OCI-LY1 (cell line): ENCODE measurements at regions not wholly inside any gene's neighbourhood (a gene's known extent, or its start where the extent isn't known, plus 50 kb on each side); places are given as distances from the start of the nearest gene placed in this dataset.

Source experiments
- H2AFZ ChIP-seq: fragments of 200-600 bp; sonication (generic), shearing (Covaris generic); 2 replicates; pipeline ENCODE4 v1.6.0; 2014; ENCODE audit warnings: antibody characterized with exemption, mild to moderate bottlenecking, low read length
- H3F3A ChIP-seq: fragments of 200-600 bp; sonication (generic), shearing (Covaris generic); 2 replicates; pipeline ENCODE4 v1.6.0; 2014; ENCODE audit warnings: mild to moderate bottlenecking, antibody characterized with exemption, low read length, moderate library complexity; ENCODE audit not compliant: insufficient read depth
- H3K27ac ChIP-seq: fragments of 200-600 bp; sonication (generic); 2 replicates; pipeline ENCODE4 v1.5.1; 2014; ENCODE audit warnings: low read length, mixed run types, mild to moderate bottlenecking, low read depth; ENCODE audit not compliant: poor library complexity, severe bottlenecking
- H3K27me3 ChIP-seq: fragments of 200-600 bp; sonication (generic); 2 replicates; pipeline ENCODE4 v1.6.0; 2014; ENCODE audit warnings: antibody characterized with exemption, mild to moderate bottlenecking, low read length, moderate library complexity; ENCODE audit not compliant: insufficient read depth
- H3K36me3 ChIP-seq: fragments of 200-600 bp; sonication (generic); 2 replicates; pipeline ENCODE4 v1.6.1; 2014; ENCODE audit warnings: mild to moderate bottlenecking, antibody characterized with exemption, low read length, moderate library complexity, mixed read lengths; ENCODE audit not compliant: insufficient read depth
- H3K4me1 ChIP-seq: fragments of 200-600 bp; sonication (generic); 2 replicates; pipeline ENCODE4 v1.5.1; 2014; ENCODE audit warnings: mild to moderate bottlenecking, low read length, moderate library complexity; ENCODE audit not compliant: insufficient read depth, severe bottlenecking
- H3K4me2 ChIP-seq: fragments of 200-600 bp; sonication (generic), shearing (Covaris generic); 2 replicates; pipeline ENCODE4 v1.6.1; 2014; ENCODE audit warnings: low read length
- H3K4me3 ChIP-seq: fragments of 200-600 bp; sonication (generic); 2 replicates; pipeline ENCODE4 v1.5.1; 2014; ENCODE audit warnings: low read length, low read depth, mild to moderate bottlenecking, mixed read lengths; ENCODE audit not compliant: poor library complexity, severe bottlenecking
- H3K79me2 ChIP-seq: fragments of 200-600 bp; shearing (Covaris generic); 2 replicates; pipeline ENCODE4 v1.6.1; 2016; ENCODE audit warnings: mixed run types, low read length, mixed read lengths; ENCODE audit not compliant: insufficient read depth
- H3K9ac ChIP-seq: fragments of 200-600 bp; sonication (generic), shearing (Covaris generic); 2 replicates; pipeline ENCODE4 v1.6.1; 2014; ENCODE audit warnings: mild to moderate bottlenecking, low read length, mixed read lengths
- H3K9me2 ChIP-seq: fragments of 200-600 bp; sonication (generic), shearing (Covaris generic); 2 replicates; pipeline ENCODE4 v1.6.1; 2014; ENCODE audit warnings: low read depth, mild to moderate bottlenecking, low read length, mixed read lengths
- H3K9me3 ChIP-seq: fragments of 200-600 bp; shearing (Covaris generic); 2 replicates; pipeline ENCODE4 v1.6.1; 2014; ENCODE audit warnings: low read length, mixed read lengths
- H4K20me1 ChIP-seq: fragments of 200-600 bp; sonication (generic), shearing (Covaris generic); 2 replicates; pipeline ENCODE4 v1.6.0; 2016; ENCODE audit warnings: mild to moderate bottlenecking, low read length; ENCODE audit not compliant: insufficient read depth
- CTCF ChIP-seq: fragments of 200-600 bp; sonication (generic), shearing (Covaris generic); IDR thresholded peaks from 2 replicates; pipeline ENCODE4 v1.5.1; 2017; ENCODE audit warnings: mild to moderate bottlenecking, antibody characterized with exemption, low read length, moderate library complexity, mixed read lengths
- EZH2 ChIP-seq: fragments of 200-600 bp; sonication (generic), shearing (Covaris generic); IDR thresholded peaks from 2 replicates; pipeline ENCODE4 v1.8.0; 2017; ENCODE audit warnings: borderline replicate concordance, mixed run types, mild to moderate bottlenecking, antibody characterized with exemption, low read length, moderate library complexity, mixed read lengths

- Histone ChIP-seq H3K79me2 (no peaks in the 10 kb centered on the region), H3K9me2 (no peaks in the 10 kb centered on the region), H3K4me3 (no peak overlapping the region), H3K4me2 (no peak overlapping the region), H3K27me3 (peaks cover 3% of the 10 kb centered on the region; the same call in 1 of the 2 replicates), H3K36me3 (no peaks in the 10 kb centered on the region), H3K9me3 (no peaks in the 10 kb centered on the region), H3F3A (no peaks in the 10 kb centered on the region), H4K20me1 (no peaks in the 10 kb centered on the region), H3K27ac (no peak overlapping the region), H3K9ac (no peak overlapping the region), H3K4me1 (no peaks in the 10 kb centered on the region), H2AFZ (no peak overlapping the region)
- TF ChIP-seq CTCF (no peak), EZH2 (no peak)
Observed at GRCh38 chr7:132899-133298, 59.5 kb upstream of the FAM20C start.

GRCh38 chr7:133470-133869, 58.9 kb upstream of the FAM20C start:
- Histone ChIP-seq H3K4me2 (no peak overlapping the region), H3K4me1 (no peaks in the 10 kb centered on the region), H3K9me3 (no peaks in the 10 kb centered on the region), H3K27ac (no peak overlapping the region), H4K20me1 (no peaks in the 10 kb centered on the region), H3K36me3 (no peaks in the 10 kb centered on the region), H3K27me3 (peaks cover under 1% of the 10 kb centered on the region; the same call in 1 of the 2 replicates), H3K9ac (no peak overlapping the region), H3K79me2 (no peaks in the 10 kb centered on the region), H3K9me2 (no peaks in the 10 kb centered on the region), H3F3A (no peaks in the 10 kb centered on the region), H2AFZ (no peak overlapping the region), H3K4me3 (no peak overlapping the region)
- no peak for TF ChIP-seq EZH2

- no peak for TF ChIP-seq CTCF
- no peak for TF ChIP-seq EZH2
- Histone ChIP-seq H3K4me2 (no peak overlapping the region), H2AFZ (no peak overlapping the region), H3K4me3 (no peak overlapping the region), H3K27ac (no peak overlapping the region), H3K27me3 (no peaks in the 10 kb centered on the region; the same call in 1 of the 2 replicates), H3K9me2 (no peaks in the 10 kb centered on the region), H3F3A (no peaks in the 10 kb centered on the region), H3K9me3 (no peaks in the 10 kb centered on the region), H3K9ac (no peak overlapping the region), H4K20me1 (no peaks in the 10 kb centered on the region), H3K4me1 (no peaks in the 10 kb centered on the region), H3K36me3 (no peaks in the 10 kb centered on the region), H3K79me2 (no peaks in the 10 kb centered on the region)
Observed at GRCh38 chr7:134029-134428, 58.3 kb upstream of the FAM20C start.

GRCh38 chr7:134561-135256, 57.7 kb upstream of the FAM20C start:
- H3K4me2 ChIP-seq, result no peak overlapping the region
- TF ChIP-seq EZH2 (no peak), CTCF (no peak)
- no peaks in the 10 kb centered on the region for H3F3A ChIP-seq
- H3K36me3 ChIP-seq, result no peaks in the 10 kb centered on the region
- H2AFZ ChIP-seq, result no peak overlapping the region
- no peaks in the 10 kb centered on the region; the same call in 1 of the 2 replicates for H3K27me3 ChIP-seq
- H3K4me3 ChIP-seq, result no peak overlapping the region
- H3K79me2 ChIP-seq, result no peaks in the 10 kb centered on the region
- no peaks in the 10 kb centered on the region for H3K9me2 ChIP-seq
- H3K9ac ChIP-seq, result no peak overlapping the region
- H3K9me3 ChIP-seq, result no peaks in the 10 kb centered on the region
- no peaks in the 10 kb centered on the region for H4K20me1 ChIP-seq
- no peaks in the 10 kb centered on the region for H3K4me1 ChIP-seq
- H3K27ac ChIP-seq, result no peak overlapping the region
